ENCODE measurements at regions not wholly inside any gene's neighbourhood (a gene's known extent, or its start where the extent isn't known, plus 50 kb on each side); places are given as distances from the start of the nearest gene placed in this dataset.
"Not testable (repeated sequence)": the region's sequence is repeated elsewhere in the genome, so short reads cannot be mapped to it uniquely, and the experiment has no call there.

DNA sequence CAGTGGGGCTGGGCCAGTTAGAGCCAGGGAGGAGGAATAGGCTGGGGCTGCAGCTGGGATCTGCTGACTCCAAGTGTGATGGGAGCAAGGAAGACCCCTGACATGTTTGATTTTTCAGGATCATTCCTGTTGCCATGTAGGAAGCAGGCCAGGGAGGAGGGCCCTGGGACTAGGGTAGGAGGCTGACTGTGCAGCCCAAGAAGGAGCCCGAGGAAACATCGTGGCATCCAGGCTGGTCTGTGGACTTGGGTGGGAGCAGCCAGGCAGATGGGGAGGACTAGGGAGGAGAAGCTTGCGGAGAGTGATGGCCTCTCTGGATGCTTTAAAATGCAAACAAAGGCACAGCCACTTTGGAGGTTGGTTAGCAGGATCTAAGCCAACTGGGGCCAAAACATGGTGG lies 311.4 kb upstream of the WSB1 start:
- not testable (repeated sequence) for TF ChIP-seq EP300, POLR2A, POLR2AphosphoS5 (IDR thresholded peaks at IDR 0.05)
- TF ChIP-seq, protein P1, sequence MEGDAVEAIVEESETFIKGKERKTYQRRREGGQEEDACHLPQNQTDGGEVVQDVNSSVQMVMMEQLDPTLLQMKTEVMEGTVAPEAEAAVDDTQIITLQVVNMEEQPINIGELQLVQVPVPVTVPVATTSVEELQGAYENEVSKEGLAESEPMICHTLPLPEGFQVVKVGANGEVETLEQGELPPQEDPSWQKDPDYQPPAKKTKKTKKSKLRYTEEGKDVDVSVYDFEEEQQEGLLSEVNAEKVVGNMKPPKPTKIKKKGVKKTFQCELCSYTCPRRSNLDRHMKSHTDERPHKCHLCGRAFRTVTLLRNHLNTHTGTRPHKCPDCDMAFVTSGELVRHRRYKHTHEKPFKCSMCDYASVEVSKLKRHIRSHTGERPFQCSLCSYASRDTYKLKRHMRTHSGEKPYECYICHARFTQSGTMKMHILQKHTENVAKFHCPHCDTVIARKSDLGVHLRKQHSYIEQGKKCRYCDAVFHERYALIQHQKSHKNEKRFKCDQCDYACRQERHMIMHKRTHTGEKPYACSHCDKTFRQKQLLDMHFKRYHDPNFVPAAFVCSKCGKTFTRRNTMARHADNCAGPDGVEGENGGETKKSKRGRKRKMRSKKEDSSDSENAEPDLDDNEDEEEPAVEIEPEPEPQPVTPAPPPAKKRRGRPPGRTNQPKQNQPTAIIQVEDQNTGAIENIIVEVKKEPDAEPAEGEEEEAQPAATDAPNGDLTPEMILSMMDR (IDR thresholded peaks at IDR 0.05), result not testable (repeated sequence)
